ENCODE measurements at regions not wholly inside any gene's neighbourhood (a gene's known extent, or its start where the extent isn't known, plus 50 kb on each side); places are given as distances from the start of the nearest gene placed in this dataset.
A peak's percentile ranks its signal among the peaks of the same experiment; 100 is the strongest.
"Not testable (repeated sequence)": the region's sequence is repeated elsewhere in the genome, so short reads cannot be mapped to it uniquely, and the experiment has no call there.

GRCh38 chr9:97176206-97176605, 131.3 kb upstream of the CCDC180 start:
- DNase-seq, result peak; percentile 59

- not testable (repeated sequence) for DNase-seq
These were observed 129.2 kb upstream of the CTSV start for GRCh38 chr9:97168174-97168573.

GRCh38 chr9:97166496-97167138, 127.7 kb upstream of the CTSV start:
- not testable (repeated sequence) for DNase-seq

DNA sequence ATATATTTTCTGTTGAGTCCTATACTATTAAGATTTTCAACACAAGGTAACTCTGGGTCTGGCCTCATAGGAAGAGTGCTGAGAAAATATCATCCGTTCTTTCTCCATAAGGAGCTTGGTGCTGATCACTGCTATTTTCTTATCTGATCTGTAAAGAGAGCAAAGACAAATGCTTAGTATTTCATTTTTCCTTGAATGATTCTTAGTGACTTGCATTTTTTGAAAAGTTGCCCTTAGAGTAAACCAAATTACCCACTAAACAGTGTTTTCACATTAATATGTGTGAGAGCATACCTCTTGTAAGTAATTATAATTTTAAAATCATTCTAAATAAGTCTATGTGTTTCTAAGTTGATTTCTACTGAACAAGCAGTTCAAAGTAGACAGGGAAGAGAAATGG, 121.3 kb upstream of the CTSV start:
- DNase-seq, result no peak

DNA sequence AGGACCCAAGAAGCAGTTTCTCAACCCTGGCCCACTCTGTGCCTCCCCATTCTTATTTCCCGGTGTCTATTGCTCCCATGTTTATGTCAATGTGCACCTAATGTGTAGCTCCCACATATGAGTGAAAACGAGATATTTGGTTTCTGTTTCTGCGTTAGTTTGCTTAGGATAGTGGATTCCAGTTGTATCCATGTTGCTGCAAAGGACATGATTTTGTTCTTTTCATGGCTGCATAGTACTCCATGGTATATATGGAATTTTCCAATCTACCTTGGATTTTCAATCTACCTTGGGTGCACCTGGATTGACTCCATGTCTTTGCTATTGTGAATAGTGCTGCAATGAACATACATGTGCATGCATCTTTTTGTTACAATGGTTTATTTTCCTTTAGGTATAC, 119.8 kb upstream of the CTSV start:
- DNase-seq, result not testable (repeated sequence)

DNA sequence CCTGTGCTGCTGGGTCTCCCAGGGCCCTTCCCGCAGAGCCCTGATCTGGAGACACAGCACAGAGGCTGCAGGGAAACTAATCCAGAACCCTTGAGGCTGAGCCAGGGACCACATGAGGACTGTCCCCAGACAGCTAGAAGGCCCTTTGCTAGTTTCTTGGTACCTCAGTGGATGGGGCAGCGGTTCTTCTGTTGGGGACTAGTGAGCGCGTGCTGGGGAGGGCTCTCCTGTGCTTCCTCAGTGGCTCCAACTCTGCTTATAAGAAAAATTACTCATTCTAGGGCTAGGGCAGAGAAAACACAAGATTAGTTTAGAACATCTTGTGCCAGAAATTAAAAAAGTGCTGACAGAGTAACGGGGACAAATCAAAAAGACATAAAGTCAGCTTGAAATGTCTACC, 116.5 kb upstream of the CTSV start:
- not testable (repeated sequence) for DNase-seq

DNA sequence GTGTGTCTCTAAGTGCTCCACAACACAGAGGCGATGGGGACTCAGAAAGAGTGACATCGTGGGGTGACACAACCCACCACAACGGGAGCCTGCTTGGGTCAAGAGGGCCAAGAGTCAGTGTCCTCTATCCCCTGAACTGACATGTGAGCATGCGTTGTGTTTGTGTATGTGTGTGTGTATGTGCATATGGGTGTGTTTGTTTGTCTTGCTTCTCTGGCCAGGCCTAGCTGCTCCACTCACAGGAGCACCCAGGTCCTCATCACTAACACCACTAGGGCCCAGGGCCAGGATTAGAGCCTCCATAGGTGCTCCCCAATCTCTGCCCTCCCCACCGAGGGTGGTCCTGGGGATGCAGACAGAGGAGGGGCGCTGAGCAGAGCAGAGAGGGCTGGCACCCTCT, 115.0 kb upstream of the CTSV start:
- DNase-seq, result no peak

DNA sequence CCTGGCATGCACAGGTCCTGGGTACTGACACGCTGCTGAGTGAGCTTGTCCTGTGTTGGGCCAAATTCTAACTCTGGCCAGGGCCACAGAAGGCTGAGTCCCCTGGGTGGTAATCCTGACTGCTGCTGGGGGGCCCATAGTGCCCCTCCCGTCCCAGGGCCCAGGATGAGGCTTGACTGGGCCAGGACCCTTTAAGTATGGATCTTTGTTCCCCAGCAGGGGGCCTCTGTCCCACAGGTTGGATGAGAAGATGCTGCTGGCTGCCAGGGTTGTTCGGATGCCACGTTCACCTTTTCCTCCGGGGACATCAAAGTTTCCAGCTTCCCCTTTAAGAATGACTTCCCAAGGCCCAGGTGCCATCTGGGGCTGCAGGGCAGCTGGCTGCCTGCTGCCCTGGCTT, 114.2 kb upstream of the CTSV start:
- not testable (repeated sequence) for DNase-seq

DNA sequence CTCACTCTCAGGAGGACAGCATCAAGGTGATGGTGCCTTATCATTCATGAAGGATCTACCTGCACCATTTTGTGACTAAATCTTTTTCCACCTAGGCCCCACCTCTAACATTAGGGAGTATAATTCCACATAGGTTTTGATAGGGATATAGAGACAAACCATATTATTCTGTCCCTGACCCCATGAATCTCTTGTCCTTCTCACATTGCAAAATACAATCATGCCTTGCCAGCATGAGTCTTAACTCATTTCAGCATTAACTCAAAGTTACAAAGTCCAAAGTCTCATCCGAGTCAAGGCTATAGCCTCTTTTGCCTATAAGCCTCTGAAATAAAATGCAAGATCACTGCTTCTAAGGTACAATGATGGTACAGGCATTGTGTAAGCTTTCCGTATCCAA, 111.5 kb upstream of the CTSV start:
- not testable (repeated sequence) for DNase-seq

GRCh38 chr9:97148428-97148827, 109.5 kb upstream of the CTSV start:
- DNase-seq, result not testable (repeated sequence)

DNA sequence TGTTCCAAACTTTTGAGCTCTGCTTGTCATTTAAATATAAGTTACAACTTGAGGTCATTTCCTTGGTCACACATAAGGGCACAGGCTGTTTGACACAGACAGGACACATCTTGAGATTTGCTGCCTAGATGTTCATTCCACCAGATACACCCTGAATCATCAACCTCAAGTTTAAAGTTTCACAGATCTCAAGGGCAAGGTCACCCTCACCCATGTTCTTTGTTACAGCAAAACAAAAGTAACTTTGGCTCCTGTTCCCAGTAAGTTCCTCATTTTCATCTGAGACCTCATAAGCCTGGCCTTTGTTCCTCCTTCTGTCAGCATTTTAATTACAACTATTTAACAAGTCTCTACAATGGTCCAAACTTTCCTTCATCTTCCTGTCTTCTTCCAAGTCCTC, 106.7 kb upstream of the CTSV start:
- DNase-seq, result not testable (repeated sequence)

DNA sequence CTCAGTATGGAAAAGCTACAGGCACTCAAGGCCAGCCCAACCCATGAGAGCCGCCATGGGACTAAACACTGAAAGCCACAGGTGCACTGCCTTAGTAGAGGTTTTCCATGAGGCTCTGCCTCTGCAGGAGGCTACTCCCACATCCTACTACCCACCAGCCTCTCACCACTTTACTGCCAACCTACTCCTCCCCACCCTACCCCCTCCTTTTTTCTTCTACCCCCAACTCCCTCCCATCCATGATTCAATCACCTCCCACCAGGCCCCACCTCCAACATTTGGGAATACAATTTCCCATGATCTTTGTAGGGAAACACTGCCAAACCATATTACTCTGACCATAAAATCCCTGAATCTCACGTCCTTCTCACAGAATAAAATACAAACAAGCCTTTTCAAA, 101.6 kb upstream of the CTSV start:
- DNase-seq, result no peak

DNA sequence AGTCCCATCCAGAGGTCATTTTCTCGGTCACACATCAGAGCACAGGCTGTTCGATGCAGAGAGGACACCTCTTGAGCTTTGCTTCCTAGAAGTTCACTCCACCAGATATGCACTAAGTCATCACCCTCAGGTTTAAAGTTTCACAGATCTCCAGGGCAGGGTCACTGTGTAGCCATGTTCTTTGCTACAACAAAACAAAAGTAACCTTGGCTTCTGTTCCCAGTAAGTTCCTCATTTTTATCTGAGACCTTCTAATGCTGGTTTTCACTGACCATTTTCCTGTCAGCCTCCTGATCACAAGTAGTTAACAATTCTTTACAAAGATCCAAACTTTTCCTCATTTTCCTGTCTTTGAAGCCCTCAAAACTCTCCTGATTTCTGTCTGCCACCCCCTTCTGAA, 97.5 kb upstream of the CTSV start:
- no peak for DNase-seq

GRCh38 chr9:97133966-97134365, 95.0 kb upstream of the CTSV start:
- DNase-seq, result not testable (repeated sequence)

DNA sequence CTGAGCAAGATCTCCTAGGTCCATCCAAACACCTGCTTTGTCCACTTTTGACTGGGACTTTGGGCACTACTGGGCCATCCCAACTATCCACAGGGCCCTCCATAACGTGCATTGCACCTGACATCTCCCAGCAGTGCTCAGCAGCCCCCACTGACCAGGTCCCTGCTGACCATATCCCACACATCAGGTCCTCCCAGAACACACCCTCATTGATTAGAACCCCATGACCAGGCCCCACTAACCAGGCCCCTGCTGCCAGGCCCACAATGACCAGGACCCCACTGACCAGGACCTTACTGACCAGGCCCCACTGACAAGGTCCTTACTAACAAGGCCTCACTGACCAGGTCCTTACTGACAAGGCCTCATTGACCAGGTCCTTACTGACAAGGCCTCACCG, 93.9 kb upstream of the CTSV start:
- DNase-seq, result no peak

DNA sequence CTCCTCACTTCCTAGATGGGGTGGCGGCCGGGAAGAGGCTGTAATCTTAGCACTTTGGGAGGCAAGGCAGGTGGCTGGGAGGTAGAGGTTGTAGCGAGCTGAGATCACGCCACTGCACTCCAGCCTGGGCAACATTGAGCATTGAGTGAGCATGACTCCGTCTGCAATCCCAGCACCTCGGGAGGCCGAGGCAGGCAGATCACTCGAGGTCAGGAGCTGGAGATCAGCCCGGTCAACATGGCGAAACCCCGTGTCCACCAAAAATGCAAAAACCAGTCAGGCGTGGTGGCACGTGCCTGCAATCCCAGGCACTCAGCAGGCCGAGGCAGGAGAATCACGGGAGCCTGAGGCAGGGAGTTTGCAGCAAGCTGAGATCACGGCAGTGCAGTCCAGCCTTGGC, 91.9 kb upstream of the CTSV start:
- DNase-seq, result not testable (repeated sequence)

GRCh38 chr9:97130387-97130786, 91.4 kb upstream of the CTSV start:
- DNase-seq, result not testable (repeated sequence)

- no peak for DNase-seq
These were observed 90.0 kb upstream of the CTSV start for GRCh38 chr9:97128919-97129318.

GRCh38 chr9:97124256-97124655, 85.3 kb upstream of the CTSV start:
- DNase-seq, result no peak

DNA sequence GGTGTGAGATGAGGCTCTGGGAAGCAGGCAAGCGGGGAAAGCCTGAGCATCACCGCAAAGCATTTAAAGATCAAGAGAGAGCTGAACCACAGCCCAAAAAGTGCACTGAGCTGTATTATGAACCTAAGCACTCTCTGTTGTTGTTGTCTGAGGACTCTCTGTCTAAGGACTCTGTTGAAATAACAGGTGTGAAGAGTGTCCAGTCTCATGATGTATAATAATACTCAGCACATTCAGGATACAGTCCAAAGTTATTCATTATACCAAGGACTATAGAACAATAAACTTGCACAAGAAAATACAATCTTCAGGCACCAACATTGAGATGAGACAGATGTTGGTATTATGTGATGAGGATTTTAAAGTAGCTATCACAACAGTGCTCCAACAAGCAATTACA, 71.8 kb upstream of the CTSV start:
- DNase-seq, result no peak

GRCh38 chr9:97109194-97109811, 70.4 kb upstream of the CTSV start:
- DNase-seq, result no peak

- not testable (repeated sequence) for DNase-seq
These were observed 66.3 kb upstream of the CTSV start for GRCh38 chr9:97105220-97105619.

DNA sequence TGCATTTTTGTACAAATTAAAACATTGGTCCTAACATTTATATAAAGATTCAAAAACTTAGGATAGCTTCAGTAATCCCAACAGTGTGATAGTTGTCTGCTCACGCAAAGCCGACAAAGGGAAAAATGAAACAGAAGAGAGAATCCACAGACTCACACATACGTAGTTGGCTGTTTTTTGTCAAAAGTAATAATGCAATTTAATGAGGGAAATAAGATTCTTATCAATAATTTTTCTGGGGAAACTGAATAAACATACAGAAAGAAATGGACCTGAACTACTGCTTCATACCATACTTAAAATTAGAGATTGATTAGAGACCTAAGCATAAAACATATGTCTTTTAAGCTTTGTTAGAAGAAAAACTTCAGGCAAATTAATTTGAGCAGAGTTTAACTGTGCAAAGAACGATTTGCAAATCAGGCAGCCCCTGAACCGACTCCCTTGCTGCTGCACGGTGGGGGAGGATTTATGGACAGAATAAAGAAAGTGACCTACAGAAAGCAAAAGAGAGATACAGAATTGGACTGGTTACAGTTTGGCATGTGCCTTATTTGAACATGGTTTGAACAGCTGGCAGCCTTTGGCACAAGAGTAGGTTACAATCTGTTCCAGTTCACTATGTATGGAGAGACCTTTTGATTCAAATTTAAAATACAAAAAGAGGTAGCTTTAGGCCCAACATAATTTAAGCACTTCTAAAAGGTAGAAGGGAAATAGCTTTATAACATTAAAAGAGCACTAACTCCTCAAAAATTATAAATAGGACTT, 64.9 kb upstream of the CTSV start:
- not testable (repeated sequence) for DNase-seq

GRCh38 chr9:97099540-97099939, 60.6 kb upstream of the CTSV start:
- not testable (repeated sequence) for DNase-seq

Measured in left hindlimb (tissue), 1 donor.